ENCODE measurements at regions not wholly inside any gene's neighbourhood (a gene's known extent, or its start where the extent isn't known, plus 50 kb on each side); places are given as distances from the start of the nearest gene placed in this dataset.

DNA sequence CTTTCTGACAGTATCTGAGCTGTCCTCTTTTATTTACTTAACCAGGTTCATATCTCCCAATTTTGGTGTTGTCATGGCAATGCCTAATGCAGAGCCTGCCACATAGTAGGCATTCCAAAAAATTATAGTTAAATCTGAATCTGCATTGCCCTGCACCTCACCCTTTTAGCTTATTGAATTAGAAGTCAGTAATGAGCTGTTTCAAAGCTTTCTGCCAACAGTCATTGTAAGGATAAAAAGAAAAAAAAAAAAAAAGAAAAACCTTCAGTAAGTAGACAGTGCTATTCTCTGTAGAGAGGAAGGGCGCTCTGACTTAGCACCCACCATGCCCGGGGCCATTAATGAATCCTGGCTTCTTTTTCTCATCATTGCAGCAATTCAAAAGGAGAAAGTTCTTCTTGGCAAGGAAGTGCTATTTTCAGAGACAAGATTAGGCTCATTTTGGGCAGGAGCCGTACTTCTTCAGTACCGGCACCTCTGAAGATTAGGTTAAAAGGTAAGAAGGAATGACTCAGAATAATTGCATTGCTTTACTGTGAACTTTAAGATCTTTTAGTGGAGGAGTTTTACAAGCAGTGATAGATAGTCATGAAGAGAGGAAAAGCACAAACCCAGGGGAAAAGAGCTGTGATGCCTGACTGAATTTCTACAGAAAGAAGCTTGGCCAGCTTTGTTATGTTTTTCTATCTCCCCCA, 2041.2 kb upstream of the PIK3C3 start:
- DNase-seq (ENCODE audit: low read depth in 3 of 3) = no peak

DNA sequence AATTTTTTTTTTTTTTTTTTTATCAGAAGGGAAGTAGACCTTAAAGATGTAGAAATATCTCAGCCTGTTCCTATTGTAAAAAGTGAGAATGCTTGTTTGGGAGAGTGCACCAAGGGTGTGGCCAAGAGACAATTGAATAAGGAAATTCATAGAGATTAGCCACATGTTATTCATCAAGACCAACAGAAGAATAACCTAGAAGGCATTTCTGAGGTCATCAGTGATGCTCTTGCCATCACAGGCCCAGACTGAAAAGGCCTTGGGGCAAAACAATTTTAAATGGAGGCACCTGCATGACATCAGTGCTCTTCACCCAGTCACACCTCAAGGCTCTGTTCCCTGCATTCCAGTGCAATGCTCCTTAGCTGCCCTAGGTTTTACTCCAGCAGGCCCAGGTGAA, 2043.3 kb upstream of the PIK3C3 start:
- DNase-seq (ENCODE audit: low read depth in 3 of 3) = no peak

DNA sequence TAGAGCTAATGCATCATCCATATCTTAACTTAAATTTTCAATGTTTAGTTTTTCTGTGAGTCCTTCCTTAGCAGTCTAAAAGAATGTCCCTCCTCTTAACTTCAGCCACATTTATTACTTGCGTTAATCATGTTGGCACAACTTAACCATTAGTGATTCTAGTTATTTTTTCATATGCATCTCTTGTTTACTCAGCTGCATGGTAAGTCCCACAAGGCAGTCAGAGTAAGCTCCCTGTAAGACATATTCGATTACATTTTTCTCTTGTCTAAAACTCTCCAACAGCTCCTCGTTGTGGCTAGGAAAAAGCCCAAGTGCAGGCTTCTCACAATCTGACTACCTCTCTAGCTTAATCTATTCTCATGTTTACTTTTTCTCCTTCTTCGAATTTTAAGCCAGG, 2045.3 kb upstream of the PIK3C3 start:
- DNase-seq (ENCODE audit: low read depth in 3 of 3) = no peak

DNA sequence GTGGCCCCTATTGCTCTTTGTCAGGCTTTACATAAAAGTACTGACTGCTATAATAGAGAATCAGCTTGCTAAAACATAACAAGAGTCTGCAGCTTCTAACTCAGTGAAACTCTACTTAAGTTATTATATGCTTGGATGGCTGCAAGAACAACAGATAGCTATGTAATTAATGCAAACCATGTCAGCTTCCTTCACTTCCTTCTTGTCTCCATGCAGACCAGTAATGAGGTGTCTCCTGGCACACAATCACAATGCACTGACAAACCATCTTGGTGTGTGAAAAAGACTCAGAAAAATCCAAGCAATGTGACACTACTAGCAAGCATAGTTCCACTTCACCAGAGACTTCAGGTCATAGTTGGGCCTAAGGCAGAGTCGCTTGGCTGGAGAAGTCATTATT, 2068.9 kb upstream of the PIK3C3 start:
- DNase-seq (ENCODE audit: low read depth in 3 of 3) = no peak

GRCh38 chr18:39872651-39873050, 2082.4 kb upstream of the PIK3C3 start:
- no peak for DNase-seq (ENCODE audit: low read depth in 3 of 3)

GRCh38 chr18:39871961-39872360, 2083.1 kb upstream of the PIK3C3 start:
- no peak for DNase-seq (ENCODE audit: low read depth in 3 of 3)

DNA sequence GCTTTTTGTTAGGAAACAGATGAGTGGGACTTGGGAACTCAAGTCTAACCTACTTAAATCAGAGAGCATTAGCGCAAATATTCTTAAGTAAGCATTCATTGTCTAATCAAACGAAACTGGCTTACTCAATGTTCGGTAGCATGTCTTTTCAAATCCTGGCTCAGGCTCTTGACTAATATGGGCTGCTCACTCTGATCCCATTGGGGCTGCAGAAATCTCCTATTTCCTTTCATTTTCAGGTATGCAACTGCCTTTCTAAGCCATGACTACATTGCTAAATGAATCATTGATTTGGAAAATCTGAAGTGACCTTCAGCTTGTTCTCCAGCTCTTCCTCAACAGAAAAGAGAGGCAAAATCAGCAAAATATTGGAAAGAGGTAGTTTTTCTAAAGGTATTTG, 2084.4 kb upstream of the PIK3C3 start:
- no peak for DNase-seq (ENCODE audit: low read depth in 3 of 3)

DNA sequence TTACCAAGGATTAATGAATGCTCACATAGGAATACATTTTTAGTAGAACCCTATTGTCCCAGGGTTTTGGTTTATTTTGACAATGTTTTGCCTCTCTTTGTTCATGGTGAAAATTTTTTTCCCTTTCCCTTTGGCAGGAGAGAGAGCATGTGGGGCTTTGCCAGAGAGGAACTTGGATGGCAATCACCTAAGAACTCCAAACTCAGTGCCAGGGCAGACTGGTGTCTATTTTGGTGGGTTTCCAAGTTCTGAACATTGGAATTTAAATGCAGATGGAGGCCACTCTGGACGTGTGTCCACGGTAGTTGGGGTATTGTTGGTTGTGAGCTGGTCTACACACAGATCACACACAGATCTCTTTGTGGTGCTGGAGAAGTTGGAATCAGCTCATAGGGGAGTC, 2091.1 kb upstream of the PIK3C3 start:
- DNase-seq (ENCODE audit: low read depth in 3 of 3) = no peak

DNA sequence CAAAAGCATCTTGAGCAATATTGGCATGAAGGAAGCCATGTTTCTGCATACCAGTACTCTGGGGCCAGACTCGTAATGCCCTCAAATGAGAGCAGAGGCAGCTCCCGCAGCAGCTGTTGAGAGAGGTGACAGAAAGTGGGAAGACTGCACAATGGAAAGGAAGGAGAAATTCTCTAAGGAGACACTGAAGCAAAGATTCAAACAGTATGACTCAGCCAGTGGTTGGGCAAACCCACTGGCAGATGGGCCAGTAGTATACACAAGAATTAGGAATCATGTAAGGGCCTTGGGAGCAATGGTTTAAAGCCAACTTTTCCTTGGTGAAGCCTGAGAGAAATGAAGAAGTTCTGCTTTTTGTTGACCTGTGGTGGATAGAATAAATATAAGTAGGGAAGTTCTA, 2092.7 kb upstream of the PIK3C3 start:
- DNase-seq (ENCODE audit: low read depth in 3 of 3) = no peak

DNA sequence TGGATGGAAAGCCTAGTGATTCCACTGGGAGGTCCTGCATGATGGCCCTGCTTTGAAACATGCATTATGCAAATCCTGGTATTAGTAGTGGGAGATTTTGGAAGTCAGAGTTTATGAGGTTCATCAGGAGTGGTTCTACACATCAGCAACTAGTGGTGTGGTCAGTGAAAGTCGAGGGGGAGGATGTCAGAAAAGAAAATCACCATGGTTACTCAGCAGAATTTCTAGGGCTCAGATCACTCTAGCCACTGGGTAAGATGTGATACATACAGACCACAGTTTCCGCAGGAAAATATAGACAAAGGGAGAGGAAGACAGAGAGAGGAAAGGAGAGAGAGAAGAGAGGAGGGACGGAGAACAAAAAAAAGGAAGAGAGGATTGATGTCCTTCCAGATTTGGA, 2100.7 kb upstream of the PIK3C3 start:
- DNase-seq (ENCODE audit: low read depth in 3 of 3) = no peak

- no peak for DNase-seq (ENCODE audit: low read depth in 3 of 3)
Measured at GRCh38 chr18:39846265-39846664, 2108.8 kb upstream of the PIK3C3 start.

- no peak for DNase-seq (ENCODE audit: low read depth in 3 of 3)
Measured at GRCh38 chr18:39845631-39846030, 2109.4 kb upstream of the PIK3C3 start.

GRCh38 chr18:39845106-39845505, 2109.9 kb upstream of the PIK3C3 start:
- no peak for DNase-seq (ENCODE audit: low read depth in 3 of 3)

DNA sequence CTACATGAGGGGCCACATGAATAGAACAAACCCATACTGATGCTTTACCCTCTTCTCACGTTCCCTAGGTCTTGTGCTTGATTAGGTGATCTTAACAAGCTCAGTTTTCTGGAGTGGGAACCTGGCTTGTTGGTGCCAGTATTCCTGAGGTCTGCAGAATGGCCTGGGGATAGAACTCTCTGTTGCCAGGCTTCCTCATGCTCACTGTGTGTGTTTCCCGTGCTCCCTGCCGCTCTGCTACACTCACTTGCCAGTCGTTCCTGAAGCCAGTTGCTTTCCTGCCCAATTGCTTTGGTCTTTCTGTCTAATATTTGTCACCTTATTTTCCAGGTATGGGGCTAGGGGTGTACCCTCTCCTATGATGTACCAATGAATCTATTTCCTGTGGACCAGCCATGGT, 2111.5 kb upstream of the PIK3C3 start:
- DNase-seq (ENCODE audit: low read depth in 3 of 3) = no peak

DNA sequence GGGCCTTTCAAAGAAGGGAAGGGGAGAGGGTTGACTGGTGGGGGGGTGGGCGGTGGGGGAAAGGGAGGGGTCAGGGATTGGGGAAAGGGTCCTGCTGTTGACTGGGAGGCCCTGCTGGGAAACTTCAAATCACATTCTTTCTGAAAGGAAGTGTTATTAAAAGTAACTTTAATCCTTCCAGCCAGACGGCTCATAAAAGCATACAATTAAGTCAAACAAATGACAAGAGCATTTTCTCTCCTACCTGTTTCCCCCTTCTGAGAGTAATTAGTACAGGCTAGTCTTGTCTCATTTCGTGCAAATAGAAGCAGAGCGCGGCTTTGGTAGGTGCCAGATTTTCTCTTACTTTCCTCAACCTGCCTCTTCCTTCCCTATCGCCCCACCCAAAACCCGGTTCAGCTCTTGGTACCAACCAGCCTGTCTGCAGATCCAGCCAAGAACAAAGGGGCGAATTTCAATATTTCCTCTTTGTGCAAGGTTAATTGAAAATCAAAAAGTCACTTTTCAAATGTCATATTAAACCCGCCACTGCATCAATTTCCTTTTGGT, 2112.6 kb upstream of the PIK3C3 start:
- DNase-seq (ENCODE audit: low read depth in 3 of 3) = no peak

DNA sequence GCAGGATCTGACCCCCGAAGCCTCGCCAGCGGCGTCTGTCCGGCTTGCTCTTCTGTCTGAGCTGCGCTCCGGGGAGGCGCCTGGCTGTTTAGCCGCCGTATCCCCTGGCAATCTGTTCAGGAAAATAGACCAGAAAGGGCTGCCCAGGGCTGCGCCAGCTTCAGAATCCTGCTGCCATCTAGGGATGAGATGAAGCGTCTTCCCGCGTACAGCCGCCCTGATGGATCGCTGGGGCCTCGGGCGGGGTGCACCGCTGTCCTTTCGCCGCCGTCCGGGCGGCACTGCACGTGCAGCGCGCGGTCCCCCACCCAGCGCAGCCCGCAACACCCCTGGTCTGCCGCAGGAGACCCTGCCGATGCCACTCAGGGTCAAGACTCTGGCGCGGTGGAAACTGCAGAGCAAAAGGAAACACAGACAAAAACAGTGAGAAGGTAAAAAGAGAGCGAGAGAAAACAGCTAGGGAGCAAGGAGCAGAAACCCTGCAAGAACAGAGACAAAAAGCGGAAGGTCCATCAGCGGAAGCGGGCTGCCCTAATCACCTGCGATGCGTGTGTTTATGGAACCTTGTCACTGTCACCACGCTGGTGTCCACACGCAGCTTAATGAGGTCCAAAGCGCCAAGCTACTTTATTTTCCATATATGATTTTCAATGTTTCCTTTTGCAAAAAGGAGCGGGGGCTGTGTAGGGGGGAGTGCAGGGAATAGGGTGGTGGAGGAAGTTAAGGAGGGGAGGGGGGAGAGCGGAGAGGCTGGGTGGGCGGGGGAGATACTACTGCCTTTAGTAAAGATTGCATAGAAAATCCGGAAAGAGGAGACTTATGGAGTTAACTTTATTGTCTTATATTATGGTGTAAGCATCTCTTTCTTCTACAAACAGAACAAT, 2113.3 kb upstream of the PIK3C3 start:
- no peak for DNase-seq (ENCODE audit: low read depth in 3 of 3)

GRCh38 chr18:39840856-39841481, 2114.1 kb upstream of the PIK3C3 start:
- DNase-seq (ENCODE audit: low read depth in 3 of 3) = no peak

DNA sequence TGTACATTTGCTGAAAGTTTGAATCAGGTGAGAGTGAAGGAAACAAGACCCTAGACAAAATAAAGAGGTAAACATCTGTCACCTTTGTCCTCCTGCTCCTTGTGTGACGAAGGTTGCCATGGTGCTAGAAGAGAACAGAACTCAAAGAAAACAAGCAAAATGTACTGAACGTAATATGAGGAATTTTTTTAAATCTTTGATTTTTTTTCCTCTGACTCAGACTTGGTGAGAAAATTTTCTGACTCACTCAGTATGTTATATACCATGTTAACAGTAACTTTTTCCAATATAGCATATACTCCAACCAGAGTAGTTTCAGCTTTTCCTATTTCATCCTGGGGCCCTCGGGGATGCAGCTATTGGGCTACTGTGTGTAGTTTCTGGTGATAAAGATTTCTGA, 2114.6 kb upstream of the PIK3C3 start:
- DNase-seq (ENCODE audit: low read depth in 3 of 3) = no peak

GRCh38 chr18:39839782-39840181, 2115.3 kb upstream of the PIK3C3 start:
- DNase-seq (ENCODE audit: low read depth in 3 of 3) = no peak

- no peak for DNase-seq (ENCODE audit: low read depth in 3 of 3)
Measured at GRCh38 chr18:39838831-39839230, 2116.2 kb upstream of the PIK3C3 start.

GRCh38 chr18:39835303-39836030, 2119.6 kb upstream of the PIK3C3 start:
- DNase-seq (ENCODE audit: low read depth in 3 of 3) = no peak

GRCh38 chr18:39834636-39835035, 2120.4 kb upstream of the PIK3C3 start:
- DNase-seq (ENCODE audit: low read depth in 3 of 3) = no peak

Data from stimulated activated CD4-positive, alpha-beta T cell treated with anti-CD3 and anti-CD28 coated beads, TNF-alpha, amount 100 ng/mL, for 48 hours (primary cell).